GM19328 (cell line): ENCODE measurements at regions not wholly inside any gene's neighbourhood (a gene's known extent, or its start where the extent isn't known, plus 50 kb on each side); places are given as distances from the start of the nearest gene placed in this dataset.

Experiments
- ATAC-seq: cut with Tn5 transposase; IDR thresholded peaks from one replicate; pipeline ENCODE4 v1.9.1; 2021; ENCODE audit warnings: mild to moderate bottlenecking, moderate library complexity; ENCODE audit not compliant: unreplicated experiment

- ATAC-seq: no peak
These were observed 162.3 kb upstream of the KLF14 start for GRCh38 chr7:130896051-130896881.

- ATAC-seq: no peak
These were observed 163.0 kb upstream of the KLF14 start for GRCh38 chr7:130896898-130897514.

- no peak for ATAC-seq
These were observed 163.8 kb upstream of the KLF14 start for GRCh38 chr7:130897515-130898419.

- no peak for ATAC-seq
These were observed 165.1 kb upstream of the KLF14 start for GRCh38 chr7:130899071-130899560.

- no peak for ATAC-seq
These were observed 165.8 kb upstream of the KLF14 start for GRCh38 chr7:130899638-130900401.

- no peak for ATAC-seq
These were observed 166.6 kb upstream of the KLF14 start for GRCh38 chr7:130900471-130901076.

GRCh38 chr7:130901209-130901783 is 167.3 kb upstream of the KLF14 start:
- ATAC-seq: no peak

GRCh38 chr7:130902755-130903357 is 168.8 kb upstream of the KLF14 start:
- ATAC-seq: no peak

GRCh38 chr7:130903358-130903974 is 169.5 kb upstream of the KLF14 start:
- ATAC-seq: no peak

- no peak for ATAC-seq
These were observed 170.2 kb upstream of the KLF14 start for GRCh38 chr7:130904031-130904757.

GRCh38 chr7:130904792-130905191 is 170.8 kb upstream of the KLF14 start:
- ATAC-seq: no peak

- no peak for ATAC-seq
These were observed 172.6 kb upstream of the KLF14 start for GRCh38 chr7:130906575-130906974.

- no peak for ATAC-seq
These were observed 173.4 kb upstream of the KLF14 start for GRCh38 chr7:130907439-130907838.

- no peak for ATAC-seq
These were observed 174.5 kb upstream of the KLF14 start for GRCh38 chr7:130908345-130909160.

GRCh38 chr7:130909161-130909836 is 175.3 kb upstream of the KLF14 start:
- no peak for ATAC-seq

- ATAC-seq: no peak
These were observed 176.1 kb upstream of the KLF14 start for GRCh38 chr7:130909881-130910672.
